ENCODE measurements at regions not wholly inside any gene's neighbourhood (a gene's known extent, or its start where the extent isn't known, plus 50 kb on each side); places are given as distances from the start of the nearest gene placed in this dataset.

DNA sequence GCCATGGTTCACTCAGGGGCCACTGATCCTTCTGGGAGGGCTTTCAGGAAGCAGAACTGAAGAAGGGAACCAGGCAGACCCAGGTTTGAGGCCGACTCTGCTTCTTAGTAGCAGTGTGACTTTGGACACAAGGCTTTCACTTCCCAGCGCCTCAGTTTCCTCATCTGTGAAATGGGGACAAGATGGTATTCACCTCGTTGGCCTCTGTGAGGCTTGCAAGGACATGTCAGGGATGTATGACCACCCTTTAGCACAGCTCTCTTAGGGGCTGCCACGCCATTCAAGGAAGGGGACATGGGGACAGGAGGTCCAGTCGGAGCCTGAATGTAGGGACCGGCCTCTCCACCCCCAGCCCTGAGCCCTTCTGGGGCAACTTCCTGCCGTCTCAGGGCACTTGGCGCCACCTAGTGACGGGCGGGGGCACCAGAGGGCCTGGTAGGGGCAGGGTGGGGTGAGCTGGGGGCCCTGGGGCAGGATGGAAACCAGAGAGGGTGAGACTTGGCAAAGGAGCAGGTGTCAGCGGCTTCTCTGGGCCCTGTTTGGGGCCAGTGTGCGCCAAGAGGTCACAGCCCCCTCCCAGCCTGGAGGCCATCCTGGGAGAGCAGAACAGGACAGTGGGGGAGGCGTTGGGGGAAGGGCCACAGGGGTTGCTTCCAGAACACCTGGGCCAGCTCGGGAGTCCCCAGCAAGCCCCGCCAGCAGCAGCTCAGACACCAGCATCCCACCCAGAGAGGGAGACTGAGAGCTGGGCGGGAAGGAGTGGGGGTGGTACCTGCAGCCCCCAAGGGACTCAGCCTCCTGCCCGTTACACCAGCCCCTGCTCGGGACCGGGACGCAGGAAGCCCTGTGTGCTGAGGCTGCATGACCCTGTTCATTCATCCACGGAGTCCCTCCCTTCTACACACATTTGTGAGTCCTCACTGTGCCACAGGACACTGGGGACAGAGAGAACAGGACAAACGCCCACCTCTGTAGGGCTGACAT lies 102.5 kb upstream of the TARDBP start:
- TF ChIP-seq, protein P1, sequence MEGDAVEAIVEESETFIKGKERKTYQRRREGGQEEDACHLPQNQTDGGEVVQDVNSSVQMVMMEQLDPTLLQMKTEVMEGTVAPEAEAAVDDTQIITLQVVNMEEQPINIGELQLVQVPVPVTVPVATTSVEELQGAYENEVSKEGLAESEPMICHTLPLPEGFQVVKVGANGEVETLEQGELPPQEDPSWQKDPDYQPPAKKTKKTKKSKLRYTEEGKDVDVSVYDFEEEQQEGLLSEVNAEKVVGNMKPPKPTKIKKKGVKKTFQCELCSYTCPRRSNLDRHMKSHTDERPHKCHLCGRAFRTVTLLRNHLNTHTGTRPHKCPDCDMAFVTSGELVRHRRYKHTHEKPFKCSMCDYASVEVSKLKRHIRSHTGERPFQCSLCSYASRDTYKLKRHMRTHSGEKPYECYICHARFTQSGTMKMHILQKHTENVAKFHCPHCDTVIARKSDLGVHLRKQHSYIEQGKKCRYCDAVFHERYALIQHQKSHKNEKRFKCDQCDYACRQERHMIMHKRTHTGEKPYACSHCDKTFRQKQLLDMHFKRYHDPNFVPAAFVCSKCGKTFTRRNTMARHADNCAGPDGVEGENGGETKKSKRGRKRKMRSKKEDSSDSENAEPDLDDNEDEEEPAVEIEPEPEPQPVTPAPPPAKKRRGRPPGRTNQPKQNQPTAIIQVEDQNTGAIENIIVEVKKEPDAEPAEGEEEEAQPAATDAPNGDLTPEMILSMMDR (IDR thresholded peaks at IDR 0.05): peak; percentile 71
- intact Hi-C loops (cut with DNase I, micrococcal nuclease): loop anchor here in 1 of 2 experiments (2.0 kb wide), 2 partner anchors 217 to 415 kb away; no protein-coding TSS in a partner anchor
- peak; percentile 63 to 81 (median 73) for DNase-seq
- H3K27ac ChIP-seq (ENCODE audit: low read depth in 1 of 2, low read length in 2 of 2): no peak overlapping the region
- no peaks in the 10 kb centered on the region for H3K9me3 Mint-ChIP-seq
- H3K4me1 ChIP-seq (ENCODE audit: insufficient read depth, low read length): peaks cover 24% of the 10 kb centered on the region
- no peaks in the 10 kb centered on the region for H3K36me3 Mint-ChIP-seq (ENCODE audit: low read depth)
- peak; percentile 91 for ATAC-seq (ENCODE audit: poor library complexity)
- H3K4me3 ChIP-seq (ENCODE audit: low read length): no peak overlapping the region
- peaks cover 19% of the 10 kb centered on the region for H3K4me1 Mint-ChIP-seq (ENCODE audit: low read depth)
- peaks cover 5% of the 10 kb centered on the region for H3K27me3 Mint-ChIP-seq
- H3K36me3 ChIP-seq (ENCODE audit: insufficient read depth, low read length): no peaks in the 10 kb centered on the region
- ChIA-PET CTCF (interaction anchor here (1.0 to 1.2 kb wide), 4 partner anchors 13 to 415 kb away, joined by 3 to 6 read pairs (median 4); no protein-coding TSS in a partner anchor), POLR2A (interaction anchor here (0.6 kb wide), 1 partner anchor 322 kb away, joined by 3 read pairs; no protein-coding TSS in a partner anchor)
- no peak overlapping the region for H3K27ac Mint-ChIP-seq
- H3K9me3 ChIP-seq (ENCODE audit: control insufficient read depth in 1 of 2, insufficient read depth in 1 of 2, low read length in 2 of 2): no peaks in the 10 kb centered on the region
- H3K27me3 ChIP-seq (ENCODE audit: control insufficient read depth in 1 of 2, insufficient read depth in 2 of 2, low read length in 2 of 2): no peaks in the 10 kb centered on the region
- no peak overlapping the region for H3K4me3 Mint-ChIP-seq

DNA sequence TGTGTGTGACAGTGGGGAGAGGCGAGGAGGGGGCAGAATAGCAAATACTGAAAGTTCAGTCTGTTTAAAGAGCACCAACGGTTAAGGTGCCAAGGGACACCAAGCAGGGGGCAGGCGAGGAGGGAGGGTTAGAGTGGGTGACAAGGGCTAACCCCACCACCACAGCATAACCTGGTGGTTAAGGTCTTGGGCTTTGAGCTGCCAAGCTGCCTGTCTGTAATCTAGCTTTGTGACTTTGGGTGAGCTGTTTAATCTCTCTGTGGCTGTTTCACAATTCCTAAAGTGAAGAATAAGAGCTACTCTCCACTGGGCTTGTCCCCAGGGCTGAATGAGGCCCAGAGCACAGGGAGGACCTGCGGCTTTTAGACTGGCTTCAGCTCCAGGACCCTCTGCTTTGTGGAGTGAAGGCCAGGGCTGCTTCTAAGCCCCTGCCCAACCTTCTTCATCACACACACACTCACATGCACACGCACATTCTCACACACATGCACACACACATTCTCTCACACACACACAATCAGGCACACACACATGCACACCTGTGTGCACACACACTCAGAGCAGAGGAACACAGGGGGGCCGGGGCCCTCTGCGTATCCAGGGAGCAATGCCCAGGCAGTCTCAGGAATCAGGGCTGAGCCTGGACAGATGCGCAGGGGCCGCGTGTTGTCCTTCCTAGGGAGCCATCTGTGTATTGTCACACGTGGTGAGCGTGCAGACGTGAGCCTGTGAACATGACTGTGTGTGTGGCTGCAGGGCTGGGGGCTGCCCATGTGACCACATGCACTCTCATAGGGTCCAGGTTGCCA lies 101.6 kb upstream of the TARDBP start:
- Mint-ChIP-seq H3K27me3 (peaks cover 5% of the 10 kb centered on the region), H3K4me1 (ENCODE audit: low read depth) (peaks cover 11% of the 10 kb centered on the region), H3K9me3 (no peaks in the 10 kb centered on the region), H3K4me3 (no peak overlapping the region), H3K36me3 (ENCODE audit: low read depth) (no peaks in the 10 kb centered on the region), H3K27ac (no peak overlapping the region)
- no peak for ATAC-seq (ENCODE audit: poor library complexity)
- Histone ChIP-seq H3K4me3 (ENCODE audit: low read length) (no peak overlapping the region), H3K4me1 (ENCODE audit: insufficient read depth, low read length) (peaks cover 21% of the 10 kb centered on the region), H3K36me3 (ENCODE audit: insufficient read depth, low read length) (no peaks in the 10 kb centered on the region), H3K27ac (ENCODE audit: low read depth in 1 of 2, low read length in 2 of 2) (no peak overlapping the region), H3K9me3 (ENCODE audit: control insufficient read depth in 1 of 2, insufficient read depth in 1 of 2, low read length in 2 of 2) (no peaks in the 10 kb centered on the region), H3K27me3 (ENCODE audit: control insufficient read depth in 1 of 2, insufficient read depth in 2 of 2, low read length in 2 of 2) (no peaks in the 10 kb centered on the region)
- no peak for DNase-seq
- CTCF ChIA-PET: interaction anchor here (1.0 kb wide), 1 partner anchor 403 kb away, joined by 4 read pairs; no protein-coding TSS in a partner anchor
- TF ChIP-seq, protein P1 (IDR thresholded peaks at IDR 0.05): no peak
- POLR2A ChIA-PET: no interaction called here
- intact Hi-C loops (cut with DNase I, micrococcal nuclease): loop anchor here in 1 of 2 experiments (2.0 kb wide), 1 partner anchor 416 kb away; no protein-coding TSS in a partner anchor

DNA sequence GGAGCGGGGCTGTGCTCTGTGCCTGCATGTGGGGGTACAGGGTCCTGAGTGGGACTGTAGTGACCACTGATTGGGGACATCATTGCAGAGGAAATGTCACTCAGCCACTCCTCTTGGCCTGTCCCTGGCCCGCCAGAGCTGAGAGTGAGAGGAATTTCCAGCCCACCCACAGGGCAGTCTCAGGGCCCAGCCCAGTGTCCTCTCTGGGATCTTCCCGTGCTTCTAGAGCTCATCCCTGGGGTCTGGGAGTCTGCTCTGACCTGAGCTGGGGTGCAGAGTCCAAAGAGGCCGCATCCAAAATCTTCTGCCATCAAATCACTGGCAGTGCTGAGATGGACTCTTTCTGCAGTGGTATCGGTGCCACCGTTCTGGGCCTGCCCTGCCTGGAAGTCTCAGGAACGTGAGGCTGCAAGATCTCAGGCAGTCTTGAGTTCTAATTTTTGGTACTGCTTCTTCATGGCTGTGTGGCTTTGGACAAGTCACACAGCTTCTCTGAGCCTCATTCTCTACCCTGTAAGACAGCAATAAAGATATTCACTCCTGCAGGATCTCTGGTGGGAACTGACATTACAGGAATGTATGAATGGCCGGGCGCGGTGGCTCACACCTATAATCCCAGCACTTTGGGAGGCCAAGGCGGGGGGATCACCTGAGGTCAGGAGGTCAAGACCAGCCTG lies 100.8 kb upstream of the TARDBP start:
- Histone ChIP-seq H3K27me3 (ENCODE audit: control insufficient read depth in 1 of 2, insufficient read depth in 2 of 2, low read length in 2 of 2) (no peaks in the 10 kb centered on the region), H3K27ac (ENCODE audit: low read depth in 1 of 2, low read length in 2 of 2) (no peak overlapping the region), H3K4me3 (ENCODE audit: low read length) (no peak overlapping the region), H3K9me3 (ENCODE audit: control insufficient read depth in 1 of 2, insufficient read depth in 1 of 2, low read length in 2 of 2) (no peaks in the 10 kb centered on the region), H3K4me1 (ENCODE audit: insufficient read depth, low read length) (peaks cover 21% of the 10 kb centered on the region), H3K36me3 (ENCODE audit: insufficient read depth, low read length) (no peaks in the 10 kb centered on the region)
- TF ChIP-seq, protein P1 (IDR thresholded peaks at IDR 0.05): no peak
- H3K27me3 Mint-ChIP-seq: peaks cover 5% of the 10 kb centered on the region
- no peak overlapping the region for H3K27ac Mint-ChIP-seq
- ChIA-PET CTCF (no interaction called here), POLR2A (no interaction called here)
- no peak overlapping the region for H3K4me3 Mint-ChIP-seq
- intact Hi-C loops (cut with DNase I, micrococcal nuclease): loop anchor here in 1 of 2 experiments (2.0 kb wide), 1 partner anchor 417 kb away; no protein-coding TSS in a partner anchor
- DNase-seq (no peak), ATAC-seq (ENCODE audit: poor library complexity) (no peak)
- peaks cover 15% of the 10 kb centered on the region for H3K4me1 Mint-ChIP-seq (ENCODE audit: low read depth)
- no peaks in the 10 kb centered on the region for H3K9me3 Mint-ChIP-seq
- H3K36me3 Mint-ChIP-seq (ENCODE audit: low read depth): no peaks in the 10 kb centered on the region

Data from CD4-positive, alpha-beta T cell (primary cell).